ENCODE measurements at regions not wholly inside any gene's neighbourhood (a gene's known extent, or its start where the extent isn't known, plus 50 kb on each side); places are given as distances from the start of the nearest gene placed in this dataset.

DNA sequence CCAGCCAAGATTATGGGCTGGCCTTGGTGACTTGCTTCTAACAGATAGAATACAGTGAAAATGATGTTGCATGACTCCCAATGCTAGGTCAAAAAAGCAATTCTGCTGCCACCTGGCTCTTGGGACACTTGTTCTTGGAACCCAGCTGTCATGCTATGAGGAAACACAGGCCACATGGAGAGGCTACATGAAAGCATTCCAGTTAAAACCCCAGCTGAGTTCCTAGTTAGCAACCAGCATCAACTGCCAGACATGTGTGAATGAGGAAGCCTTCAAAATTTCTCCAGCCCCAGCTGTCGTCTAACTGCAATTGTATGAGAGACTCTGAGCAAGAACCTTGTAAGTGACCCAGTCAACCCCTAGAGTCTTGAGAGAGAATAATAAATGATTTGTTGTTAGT is 105.2 kb upstream of the FGF16 start:
- TF ChIP-seq, protein P1, sequence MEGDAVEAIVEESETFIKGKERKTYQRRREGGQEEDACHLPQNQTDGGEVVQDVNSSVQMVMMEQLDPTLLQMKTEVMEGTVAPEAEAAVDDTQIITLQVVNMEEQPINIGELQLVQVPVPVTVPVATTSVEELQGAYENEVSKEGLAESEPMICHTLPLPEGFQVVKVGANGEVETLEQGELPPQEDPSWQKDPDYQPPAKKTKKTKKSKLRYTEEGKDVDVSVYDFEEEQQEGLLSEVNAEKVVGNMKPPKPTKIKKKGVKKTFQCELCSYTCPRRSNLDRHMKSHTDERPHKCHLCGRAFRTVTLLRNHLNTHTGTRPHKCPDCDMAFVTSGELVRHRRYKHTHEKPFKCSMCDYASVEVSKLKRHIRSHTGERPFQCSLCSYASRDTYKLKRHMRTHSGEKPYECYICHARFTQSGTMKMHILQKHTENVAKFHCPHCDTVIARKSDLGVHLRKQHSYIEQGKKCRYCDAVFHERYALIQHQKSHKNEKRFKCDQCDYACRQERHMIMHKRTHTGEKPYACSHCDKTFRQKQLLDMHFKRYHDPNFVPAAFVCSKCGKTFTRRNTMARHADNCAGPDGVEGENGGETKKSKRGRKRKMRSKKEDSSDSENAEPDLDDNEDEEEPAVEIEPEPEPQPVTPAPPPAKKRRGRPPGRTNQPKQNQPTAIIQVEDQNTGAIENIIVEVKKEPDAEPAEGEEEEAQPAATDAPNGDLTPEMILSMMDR (IDR thresholded peaks at IDR 0.05), result no peak
- TF ChIP-seq POLR2A (IDR thresholded peaks at IDR 0.05), result no peak

Data from testis (tissue), 2 donors.